OCI-LY3 (cell line): ENCODE measurements at regions not wholly inside any gene's neighbourhood (a gene's known extent, or its start where the extent isn't known, plus 50 kb on each side); places are given as distances from the start of the nearest gene placed in this dataset.

ENCODE experiments used
- CTCF ChIP-seq: fragments of 200-600, 300-600 bp; sonication (generic); IDR thresholded peaks from 2 replicates; pipeline ENCODE4 v1.5.1; 2014; ENCODE audit warnings: antibody characterized with exemption, low read length, low read depth
- EZH2phosphoT487 ChIP-seq: fragments of 200-600 bp; shearing (Covaris generic); IDR thresholded peaks from 2 replicates; pipeline ENCODE4 v1.6.1; 2018; ENCODE audit warnings: antibody characterized with exemption, mixed run types, low read depth

GRCh38 chr1:42034426-42034825 is 115.7 kb upstream of the HIVEP3 start:
- TF ChIP-seq CTCF: no peak
- no peak for TF ChIP-seq EZH2phosphoT487
